ENCODE measurements at regions not wholly inside any gene's neighbourhood (a gene's known extent, or its start where the extent isn't known, plus 50 kb on each side); places are given as distances from the start of the nearest gene placed in this dataset.

DNA sequence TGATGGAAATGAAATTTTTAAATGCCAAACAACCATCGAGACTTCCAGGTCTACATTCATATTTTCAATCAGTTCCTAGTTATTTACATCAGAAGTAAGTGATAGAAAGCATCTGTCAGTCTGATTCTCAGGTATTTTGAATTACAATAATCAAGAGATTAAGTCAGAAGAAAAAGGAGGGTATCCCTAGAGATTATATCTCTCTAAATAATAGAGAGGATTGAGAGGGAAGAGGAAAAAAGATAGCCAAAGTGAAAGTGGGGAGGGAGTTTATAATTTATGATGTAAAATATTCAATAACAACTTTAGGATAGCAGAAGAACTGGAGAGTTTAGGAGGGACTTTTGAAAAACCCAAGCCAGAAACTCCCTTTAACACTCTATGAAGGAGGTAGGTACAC lies 400.2 kb downstream of the EFNA5 start:
- Histone ChIP-seq H3K4me3 (replicated peaks in 1 of 3; ENCODE audit: insufficient read depth in 1 of 3, low read depth in 1 of 3, low read length in 3 of 3) (no peak overlapping the region), H3K4me1 (ENCODE audit: control insufficient read depth, extremely low read depth, insufficient read depth, low read length) (peaks cover 3% of the 10 kb centered on the region), H3K36me3 (ENCODE audit: control insufficient read depth in 2 of 2, extremely low read depth in 1 of 2, insufficient read depth in 2 of 2, low read length in 2 of 2) (no peaks in the 10 kb centered on the region), H3K9ac (replicated peaks; ENCODE audit: extremely low read depth, insufficient read depth, low read length) (no peak overlapping the region), H3K4me2 (ENCODE audit: insufficient read depth, low read length) (no peak overlapping the region), H3K79me2 (ENCODE audit: control insufficient read depth, insufficient read depth, low read length) (no peaks in the 10 kb centered on the region), H3K27me3 (ENCODE audit: control insufficient read depth in 2 of 2, insufficient read depth in 2 of 2, low read length in 2 of 2) (no peaks in the 10 kb centered on the region), H3K9me1 (replicated peaks; ENCODE audit: control insufficient read depth, extremely low read depth, insufficient read depth, low read length) (no peaks in the 10 kb centered on the region), H3K27ac (ENCODE audit: insufficient read depth, low read depth, low read length) (no peak overlapping the region), H4K20me1 (replicated peaks; ENCODE audit: control insufficient read depth, extremely low read depth, insufficient read depth, low read length) (no peaks in the 10 kb centered on the region), H3K9me3 (replicated peaks; ENCODE audit: control insufficient read depth, insufficient read depth, low read length) (no peaks in the 10 kb centered on the region), H2AFZ (ENCODE audit: low read depth, low read length) (no peak overlapping the region)
- dilution Hi-C loops (cut with MboI; ENCODE audit: extremely low pct_ligation_motif_present, low sequenced_read_pairs) (no loop called here), intact Hi-C loops (cut with micrococcal nuclease) (no loop called here)
- no peak for DNase-seq (ENCODE audit: low read depth, low spot score)
- BruUV-seq (replicated peaks) = no TSS peak
- ChIA-PET POLR2A (no interaction called here), CTCF (no interaction called here)
- TF ChIP-seq, protein P1, sequence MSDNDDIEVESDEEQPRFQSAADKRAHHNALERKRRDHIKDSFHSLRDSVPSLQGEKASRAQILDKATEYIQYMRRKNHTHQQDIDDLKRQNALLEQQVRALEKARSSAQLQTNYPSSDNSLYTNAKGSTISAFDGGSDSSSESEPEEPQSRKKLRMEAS (IDR thresholded peaks at IDR 0.05; ENCODE audit: insufficient read depth, insufficient read length) = no peak
- TF ChIP-seq JUN (IDR thresholded peaks at IDR 0.05; ENCODE audit: borderline replicate concordance, insufficient read depth, insufficient read length, low read depth) (no peak), GATA2 (IDR thresholded peaks at IDR 0.05; ENCODE audit: insufficient read depth, insufficient read length, low read depth, low read length) (no peak), FOS (IDR thresholded peaks at IDR 0.05; ENCODE audit: borderline replicate concordance, insufficient read depth, low read length) (no peak), POLR2AphosphoS5 (IDR thresholded peaks at IDR 0.05; ENCODE audit: insufficient read depth, low read depth, low read length) (no peak), POLR2A (IDR thresholded peaks at IDR 0.05; ENCODE audit: low read depth, low read length) (no peak), MYC (IDR thresholded peaks at IDR 0.05; ENCODE audit: low read depth, low read length) (no peak), EZH2 (IDR thresholded peaks at IDR 0.05; ENCODE audit: borderline replicate concordance, low read depth, low read length, severe bottlenecking) (no peak)
- TF ChIP-seq, protein P2, sequence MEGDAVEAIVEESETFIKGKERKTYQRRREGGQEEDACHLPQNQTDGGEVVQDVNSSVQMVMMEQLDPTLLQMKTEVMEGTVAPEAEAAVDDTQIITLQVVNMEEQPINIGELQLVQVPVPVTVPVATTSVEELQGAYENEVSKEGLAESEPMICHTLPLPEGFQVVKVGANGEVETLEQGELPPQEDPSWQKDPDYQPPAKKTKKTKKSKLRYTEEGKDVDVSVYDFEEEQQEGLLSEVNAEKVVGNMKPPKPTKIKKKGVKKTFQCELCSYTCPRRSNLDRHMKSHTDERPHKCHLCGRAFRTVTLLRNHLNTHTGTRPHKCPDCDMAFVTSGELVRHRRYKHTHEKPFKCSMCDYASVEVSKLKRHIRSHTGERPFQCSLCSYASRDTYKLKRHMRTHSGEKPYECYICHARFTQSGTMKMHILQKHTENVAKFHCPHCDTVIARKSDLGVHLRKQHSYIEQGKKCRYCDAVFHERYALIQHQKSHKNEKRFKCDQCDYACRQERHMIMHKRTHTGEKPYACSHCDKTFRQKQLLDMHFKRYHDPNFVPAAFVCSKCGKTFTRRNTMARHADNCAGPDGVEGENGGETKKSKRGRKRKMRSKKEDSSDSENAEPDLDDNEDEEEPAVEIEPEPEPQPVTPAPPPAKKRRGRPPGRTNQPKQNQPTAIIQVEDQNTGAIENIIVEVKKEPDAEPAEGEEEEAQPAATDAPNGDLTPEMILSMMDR (IDR thresholded peaks at IDR 0.05; ENCODE audit: extremely low read depth in 1 of 2, insufficient read depth in 1 of 2, low read depth in 1 of 2, low read length in 2 of 2) = no peak
- no peak for FAIRE-seq

All from endothelial cell of umbilical vein (primary cell).